ENCODE measurements at regions not wholly inside any gene's neighbourhood (a gene's known extent, or its start where the extent isn't known, plus 50 kb on each side); places are given as distances from the start of the nearest gene placed in this dataset.

DNA sequence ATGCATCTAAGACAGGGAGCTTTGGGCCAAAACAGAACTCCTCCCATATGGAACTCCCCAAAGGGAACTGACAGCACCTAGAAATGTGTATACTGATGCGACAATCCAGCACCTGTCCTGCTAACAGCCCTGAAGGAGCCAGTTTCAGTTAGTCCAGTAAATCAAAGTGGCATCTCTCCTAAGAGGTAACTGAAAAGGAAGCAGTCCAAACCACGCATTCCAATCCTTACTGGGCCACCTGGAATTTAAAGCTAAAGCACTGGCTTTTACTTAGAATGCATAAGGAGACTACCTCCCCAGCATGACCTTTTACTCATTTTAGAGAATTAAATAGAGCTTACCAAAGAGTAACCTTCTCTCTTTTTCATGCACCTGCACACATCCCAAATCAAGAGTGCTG, 586.8 kb upstream of the PITX2 start:
- TF ChIP-seq TAF1 (IDR thresholded peaks at IDR 0.05; ENCODE audit: low read depth) (no peak), TCF12 (IDR thresholded peaks at IDR 0.05; ENCODE audit: low read depth) (no peak), EP300 (IDR thresholded peaks at IDR 0.05; ENCODE audit: borderline replicate concordance) (no peak), FOXM1 (IDR thresholded peaks at IDR 0.05; ENCODE audit: borderline replicate concordance, low read depth) (no peak), REST (IDR thresholded peaks at IDR 0.05; ENCODE audit: low read depth) (no peak)

All from Ishikawa (cell line).